Cerebellar cortex (tissue), 1 donor: ENCODE measurements at regions not wholly inside any gene's neighbourhood (a gene's known extent, or its start where the extent isn't known, plus 50 kb on each side); places are given as distances from the start of the nearest gene placed in this dataset.

Experiments
- DNase-seq: peaks from one replicate; pipeline ENCODE4 v3.0.0-alpha.2; 2015; ENCODE audit warnings: low spot score

DNA sequence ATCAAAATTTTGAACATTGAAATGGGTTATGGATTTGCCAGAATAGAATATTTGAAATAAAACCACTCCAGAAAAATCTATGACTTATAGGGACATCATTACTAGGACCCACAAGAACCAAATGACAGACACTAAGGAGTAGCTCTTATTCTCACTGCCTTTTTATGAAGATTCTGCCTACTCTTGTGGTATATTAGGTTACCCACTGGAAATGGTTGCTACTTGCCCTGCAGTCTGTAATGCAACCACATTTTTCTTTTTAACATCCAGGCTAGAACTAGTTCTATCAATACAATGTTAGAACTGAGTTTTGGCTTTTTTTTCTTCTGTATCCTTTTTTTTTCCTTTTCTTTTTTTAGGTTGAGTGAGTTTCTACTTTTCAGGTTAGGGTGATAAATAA lies 158.9 kb downstream of the PPP1R2C start:
- DNase-seq: no peak

DNA sequence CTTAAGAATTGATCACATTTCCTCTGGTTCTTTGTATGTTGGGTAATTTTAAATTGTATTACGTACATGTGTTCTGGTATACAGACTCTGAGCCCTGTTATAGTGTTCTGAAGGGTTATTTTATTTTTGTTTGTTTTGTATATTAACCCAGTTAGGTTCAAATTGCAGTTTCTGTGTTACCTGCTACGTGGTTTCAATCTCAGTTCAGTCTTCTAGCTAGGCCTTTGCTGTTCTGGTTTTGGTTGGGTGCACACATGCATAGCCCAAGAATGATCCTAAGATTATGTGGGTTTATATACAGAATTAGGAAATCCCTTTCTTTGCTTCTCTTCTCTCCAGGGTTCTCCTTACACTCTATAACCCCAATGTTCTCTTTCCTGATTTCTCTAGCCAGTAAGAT lies 161.0 kb downstream of the PPP1R2C start:
- no peak for DNase-seq

DNA sequence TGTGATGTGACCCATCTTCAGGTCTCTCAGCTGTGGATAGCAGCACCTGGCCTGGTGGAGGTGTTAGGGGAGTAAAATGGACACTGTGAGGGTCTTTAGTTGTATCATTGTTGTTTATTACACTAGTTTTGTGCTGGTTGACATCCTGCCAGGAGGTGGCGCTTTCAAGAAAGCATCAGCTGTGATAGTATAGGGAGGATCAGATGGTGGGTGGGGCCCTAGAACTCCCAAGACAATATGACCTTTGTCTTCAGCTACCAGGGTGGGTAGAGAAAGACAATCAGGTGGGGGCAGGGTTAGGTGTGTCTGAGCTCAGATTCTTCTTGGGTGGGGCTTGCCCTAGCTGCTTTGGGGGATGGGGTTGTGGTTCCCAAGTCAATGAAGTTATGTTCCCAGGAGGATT lies 162.8 kb downstream of the PPP1R2C start:
- DNase-seq: no peak

DNA sequence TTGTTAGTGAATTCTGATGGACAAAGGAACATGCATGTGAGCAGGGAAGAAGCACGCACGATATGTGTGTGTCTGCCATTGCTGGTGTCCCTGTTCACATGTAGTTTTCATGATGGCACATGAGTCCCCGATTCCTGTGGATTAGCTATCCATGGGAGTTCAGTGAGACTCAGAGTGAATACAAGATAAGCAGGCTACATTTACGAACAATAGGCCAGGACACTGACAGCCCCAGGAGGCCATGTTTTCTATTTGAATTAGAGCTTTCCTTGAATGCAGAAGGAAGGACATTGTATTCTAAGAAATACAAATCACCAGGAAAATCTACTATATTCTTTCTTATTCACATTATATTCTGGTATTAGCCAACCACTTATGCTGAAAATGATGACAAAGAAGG lies 171.4 kb downstream of the PPP1R2C start:
- no peak for DNase-seq

DNA sequence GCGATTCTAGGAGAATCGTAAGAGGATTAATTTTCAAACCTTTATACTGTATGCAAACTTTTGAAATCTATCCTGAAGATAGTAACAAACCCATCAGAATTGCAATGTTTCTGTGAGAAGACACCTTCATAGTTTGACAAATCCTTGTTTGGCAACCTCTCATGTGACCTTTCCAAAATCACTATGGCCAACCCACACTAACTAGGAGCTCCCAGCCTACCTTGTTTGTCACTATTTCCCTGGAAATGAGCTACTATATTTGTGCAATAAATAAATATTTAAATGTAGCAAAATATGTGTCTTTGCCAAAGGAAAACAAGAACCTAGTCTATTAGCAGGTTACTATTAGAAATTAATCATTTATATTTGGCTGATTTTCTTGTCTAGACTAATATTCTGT lies 173.7 kb downstream of the PPP1R2C start:
- no peak for DNase-seq

DNA sequence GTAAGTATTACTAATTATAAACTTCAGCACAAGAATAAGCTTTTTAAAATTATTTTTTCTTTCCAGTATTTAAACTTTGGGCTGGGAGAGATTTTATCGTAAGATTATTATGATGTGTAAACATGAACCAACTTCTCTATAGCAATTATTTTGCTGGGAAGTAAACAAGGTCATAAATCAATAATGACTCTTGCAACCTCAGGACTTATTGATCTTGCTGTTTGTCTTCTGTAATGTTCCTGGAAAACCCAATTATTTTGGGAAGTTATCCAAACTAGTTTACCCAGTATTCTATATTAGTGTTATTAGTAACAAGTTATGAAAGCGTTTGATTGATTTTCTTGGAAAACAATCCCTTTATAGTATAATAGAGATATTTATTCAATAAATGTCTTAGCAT lies 174.9 kb downstream of the PPP1R2C start:
- DNase-seq: no peak

DNA sequence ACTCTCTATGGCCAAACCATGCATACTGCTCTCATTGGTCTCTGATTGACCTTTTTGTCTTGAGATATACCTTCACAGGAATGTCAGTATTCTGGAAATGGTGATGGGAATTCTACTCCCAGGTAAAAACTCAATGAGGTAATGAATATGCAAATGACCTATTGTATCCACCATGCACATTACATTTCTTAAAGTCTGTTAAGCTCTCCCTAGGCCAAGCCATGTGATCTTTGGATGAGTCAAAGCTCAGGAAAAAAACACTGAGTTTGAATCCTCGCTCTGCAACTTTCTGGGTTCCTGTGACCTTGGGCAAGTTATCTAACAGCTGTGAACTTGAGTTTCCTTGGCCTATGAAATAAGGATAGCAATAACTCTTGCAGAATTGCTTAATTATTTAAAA lies 175.4 kb downstream of the PPP1R2C start:
- DNase-seq: no peak

DNA sequence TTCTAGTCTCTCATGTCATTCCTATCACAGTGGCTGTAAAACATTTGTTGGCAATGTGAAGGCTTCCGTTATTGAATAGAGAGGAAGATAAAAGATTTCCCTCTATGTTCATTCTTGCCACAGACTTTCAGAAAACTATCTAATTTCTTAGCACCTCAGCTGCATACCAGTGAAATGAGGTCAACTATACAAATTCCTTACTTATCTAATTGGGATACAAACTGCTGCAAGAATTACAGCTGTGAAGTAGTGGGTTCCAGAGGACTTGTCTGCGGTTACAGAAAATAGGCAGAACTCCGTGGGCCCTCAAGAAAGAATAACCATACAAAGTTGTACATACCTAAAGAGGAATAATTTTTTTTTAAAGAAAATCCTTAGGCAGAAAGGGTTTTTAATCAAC lies 175.8 kb downstream of the PPP1R2C start:
- DNase-seq: no peak

DNA sequence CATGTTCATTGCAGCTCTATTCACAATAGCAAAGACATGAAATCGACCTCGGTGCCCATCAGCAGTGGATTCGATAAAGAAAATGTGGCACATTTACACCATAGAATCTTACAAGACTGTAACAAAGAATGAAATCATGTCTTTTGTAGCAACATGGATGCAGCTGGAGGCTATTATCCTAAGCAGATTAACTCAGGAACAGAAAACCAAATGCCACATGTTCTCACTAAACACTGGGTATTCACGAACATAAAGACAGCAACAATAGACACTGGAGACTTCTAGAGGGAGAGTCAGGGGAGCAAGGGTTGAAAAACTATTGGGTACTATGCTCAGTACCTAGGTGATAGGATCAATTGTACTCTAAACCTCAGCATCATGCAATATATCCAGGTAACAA lies 180.5 kb downstream of the PPP1R2C start:
- no peak for DNase-seq

DNA sequence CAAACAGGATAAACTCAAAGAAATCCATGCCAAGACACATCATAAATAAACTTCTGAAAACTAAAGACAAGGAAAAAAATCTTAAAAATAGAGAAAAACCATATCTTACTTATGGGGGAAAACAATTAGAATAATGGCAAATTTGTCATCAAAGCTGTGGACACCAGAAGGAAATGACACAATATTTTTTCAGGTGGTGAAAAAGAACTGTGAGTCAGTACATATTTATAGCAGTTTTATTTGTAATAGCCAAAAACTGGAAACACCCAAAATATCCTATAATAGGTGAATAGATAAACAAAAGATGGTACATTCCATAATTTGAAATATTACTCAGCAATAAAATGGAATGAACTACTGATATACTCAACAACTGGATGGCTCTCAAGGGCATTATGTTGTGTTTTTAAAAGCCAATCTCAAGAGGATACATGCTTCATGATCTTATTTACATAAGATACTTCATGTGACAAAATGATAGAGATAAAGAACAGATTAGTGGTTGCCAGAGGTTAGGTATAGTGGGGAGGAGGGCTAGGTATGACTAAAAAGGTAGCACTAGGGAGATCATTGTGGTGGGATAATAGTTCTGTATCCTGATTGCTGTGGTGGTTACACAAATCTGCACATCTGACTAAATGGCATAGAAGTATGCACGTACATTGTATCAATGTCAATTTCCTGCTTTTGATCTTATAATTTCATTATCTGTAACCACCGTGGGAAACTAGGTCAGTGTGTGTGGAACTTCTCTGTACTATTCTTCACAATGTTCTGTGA lies 191.9 kb downstream of the PPP1R2C start:
- DNase-seq: no peak

DNA sequence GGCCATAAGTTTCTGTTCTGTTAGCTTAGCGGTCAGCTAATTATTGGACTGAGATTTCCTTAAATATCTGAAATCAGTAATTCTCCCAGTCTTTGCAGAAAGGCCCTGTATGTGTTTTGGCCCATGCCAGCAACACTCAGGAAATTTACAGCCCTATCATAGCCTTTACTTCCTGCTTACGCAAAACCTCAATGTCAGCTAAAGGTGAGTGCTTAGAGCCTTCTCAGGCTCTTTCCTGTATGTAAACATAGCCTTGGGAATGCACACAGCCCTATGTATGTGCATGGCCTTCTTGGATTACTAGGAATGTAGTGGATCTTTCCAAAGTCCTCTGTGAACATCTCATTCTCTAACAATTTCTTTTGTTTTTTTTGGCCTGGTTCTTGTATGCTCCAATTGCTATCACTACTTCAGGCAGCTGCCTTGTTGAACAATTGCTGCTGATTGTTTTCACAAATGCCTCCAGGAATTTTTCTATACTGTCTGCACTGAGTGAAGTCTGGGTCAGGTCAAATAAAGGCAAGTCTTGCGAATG lies 200.0 kb downstream of the PPP1R2C start:
- no peak for DNase-seq

DNA sequence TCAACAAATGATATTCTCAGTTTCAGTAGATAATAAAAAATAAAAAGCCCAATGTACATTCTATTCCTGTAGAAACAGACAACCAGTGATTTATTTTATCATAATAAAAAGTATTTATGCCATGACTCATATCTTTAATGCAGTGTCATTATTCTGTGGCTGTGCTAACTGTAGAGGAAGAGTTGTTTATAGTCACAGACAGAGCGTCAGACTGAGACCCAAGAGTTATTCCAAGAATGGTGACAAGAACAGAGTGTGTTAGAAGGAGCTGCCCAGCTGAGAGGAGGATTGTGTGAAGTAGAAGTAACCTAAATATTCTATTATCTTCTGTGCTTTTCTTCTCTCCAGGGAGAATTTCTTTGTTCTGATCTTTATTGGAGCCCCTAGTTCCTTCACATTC lies 210.7 kb downstream of the PPP1R2C start:
- DNase-seq: no peak

DNA sequence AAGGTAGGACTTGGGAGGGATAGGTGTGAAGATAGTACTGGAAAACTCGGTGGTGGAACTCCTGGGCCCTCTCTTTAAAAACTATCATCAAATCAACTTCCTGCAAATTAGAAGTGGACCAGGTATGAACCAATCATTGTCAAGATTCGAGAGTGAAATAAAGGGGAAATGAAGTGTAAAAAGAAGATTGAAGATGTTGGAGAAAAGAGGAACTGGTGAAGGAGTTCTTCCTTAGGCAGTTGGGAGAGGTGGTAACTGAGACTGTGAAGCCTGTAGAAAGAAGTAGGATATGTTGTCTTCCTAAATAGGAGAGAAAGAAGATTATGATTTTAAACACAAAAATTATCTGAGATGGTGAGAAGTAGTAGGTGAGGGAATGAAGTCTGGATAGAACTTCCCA lies 212.2 kb downstream of the PPP1R2C start:
- no peak for DNase-seq

DNA sequence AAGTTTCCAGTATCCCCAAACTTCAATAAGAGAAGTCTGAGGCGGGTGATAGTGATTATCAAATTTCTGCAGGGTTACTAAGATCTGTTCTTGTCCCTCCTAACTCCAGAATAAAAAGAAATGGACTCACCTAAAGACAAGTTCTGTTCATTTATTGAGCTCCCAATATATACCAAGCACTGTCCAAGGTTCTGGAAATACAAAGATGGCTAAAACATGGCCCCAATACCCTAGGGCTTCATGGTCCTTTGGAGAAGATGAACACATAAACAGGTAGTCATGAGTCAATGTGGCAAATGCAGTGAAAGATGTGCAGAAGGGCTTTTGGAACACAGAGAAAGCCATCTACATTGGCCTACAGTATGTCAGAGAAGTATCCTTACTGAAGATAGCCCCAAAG lies 231.2 kb downstream of the PPP1R2C start:
- no peak for DNase-seq

DNA sequence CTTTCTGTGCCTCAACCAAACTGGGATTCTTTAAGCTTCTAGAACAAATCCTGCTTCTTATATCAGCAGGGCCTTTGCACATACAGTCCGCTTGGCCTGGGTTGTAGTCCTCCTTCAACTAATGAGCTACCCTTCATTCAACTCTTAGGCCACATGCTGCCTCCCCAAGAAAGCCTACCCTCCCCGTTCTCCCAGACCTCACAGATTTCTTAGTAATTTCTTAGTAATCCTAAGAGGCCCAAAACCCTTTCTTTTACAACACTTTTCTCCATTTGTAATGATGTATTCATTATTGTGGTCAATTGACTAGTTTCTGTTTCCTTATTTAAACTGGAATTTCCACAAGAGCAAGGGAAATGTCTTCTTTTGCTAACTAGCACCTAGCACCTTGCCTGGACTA lies 233.1 kb downstream of the PPP1R2C start:
- no peak for DNase-seq

DNA sequence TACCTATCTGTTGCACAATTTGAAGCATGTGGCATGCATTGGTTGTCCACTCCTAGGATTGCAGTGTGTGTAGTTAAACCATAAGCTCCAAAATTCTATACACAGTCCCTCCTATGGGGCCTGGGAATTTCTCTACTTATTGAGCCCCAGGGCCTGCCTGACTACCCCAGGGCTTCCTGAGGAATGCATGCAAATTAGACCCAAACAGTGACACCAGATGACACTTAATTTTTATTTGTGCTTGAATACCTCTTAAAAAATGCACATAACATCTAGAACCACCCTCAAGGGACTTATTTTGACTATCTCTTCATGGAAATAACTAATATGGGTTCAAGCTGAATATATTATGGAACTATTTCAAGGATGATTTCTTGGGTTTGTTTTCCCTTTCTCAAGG lies 236.4 kb downstream of the PPP1R2C start:
- no peak for DNase-seq

DNA sequence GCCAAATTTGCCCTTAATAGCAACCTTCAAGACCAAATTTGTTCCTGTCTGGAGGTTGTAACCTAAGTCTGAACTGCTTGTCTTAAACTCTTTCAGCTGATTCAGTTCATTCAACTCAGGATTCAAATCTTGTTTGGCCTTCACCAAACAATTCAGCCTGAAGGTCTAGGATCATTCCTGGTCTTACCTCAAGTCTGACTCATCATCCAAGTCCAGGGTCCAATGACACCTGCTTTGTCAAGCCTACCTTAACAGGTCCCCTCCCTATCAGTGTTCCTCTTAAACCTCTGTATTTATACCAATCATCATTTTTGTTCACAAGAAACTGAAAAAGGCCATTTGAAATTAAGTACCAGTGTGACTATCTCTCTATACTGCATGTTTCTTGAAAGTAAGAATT lies 237.8 kb downstream of the PPP1R2C start:
- DNase-seq: no peak

DNA sequence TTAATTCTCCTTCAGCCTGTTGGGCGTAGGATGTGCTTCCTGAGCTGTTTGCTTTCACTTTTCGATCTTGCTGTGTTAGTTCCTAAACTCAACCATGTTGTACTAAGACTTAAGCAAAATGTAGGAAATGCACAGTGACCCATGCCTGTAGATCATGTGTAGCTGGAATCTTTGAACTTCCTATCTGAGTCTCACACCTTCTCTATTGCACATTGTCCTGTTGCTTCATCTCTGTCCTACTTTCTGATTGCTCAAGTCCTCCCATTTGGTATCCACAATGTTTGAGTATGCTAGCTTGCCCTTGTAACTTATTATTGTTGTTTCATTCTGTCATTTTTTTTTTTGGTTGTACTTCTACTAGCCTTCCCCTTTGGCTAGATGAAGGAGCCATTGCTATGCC lies 239.6 kb downstream of the PPP1R2C start:
- no peak for DNase-seq

DNA sequence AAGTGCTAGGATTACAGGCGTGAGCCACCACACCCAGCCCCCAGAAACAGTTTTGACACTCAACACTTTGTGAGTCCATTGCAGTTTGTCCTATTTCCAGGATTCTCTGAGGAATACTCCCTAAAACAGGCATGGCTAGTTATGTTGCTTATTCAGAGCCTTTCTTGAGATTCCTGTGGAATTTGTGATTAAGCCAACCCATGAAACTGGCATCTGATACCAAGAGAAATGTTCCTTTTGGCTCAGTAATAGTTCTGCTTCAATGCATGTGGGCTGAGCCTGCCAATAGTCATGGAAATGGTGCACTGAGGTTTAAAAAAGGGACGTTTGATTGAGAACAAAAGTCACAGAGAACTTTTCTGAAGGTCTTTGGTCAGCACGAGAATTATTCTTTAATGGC lies 241.7 kb downstream of the PPP1R2C start:
- DNase-seq: no peak

DNA sequence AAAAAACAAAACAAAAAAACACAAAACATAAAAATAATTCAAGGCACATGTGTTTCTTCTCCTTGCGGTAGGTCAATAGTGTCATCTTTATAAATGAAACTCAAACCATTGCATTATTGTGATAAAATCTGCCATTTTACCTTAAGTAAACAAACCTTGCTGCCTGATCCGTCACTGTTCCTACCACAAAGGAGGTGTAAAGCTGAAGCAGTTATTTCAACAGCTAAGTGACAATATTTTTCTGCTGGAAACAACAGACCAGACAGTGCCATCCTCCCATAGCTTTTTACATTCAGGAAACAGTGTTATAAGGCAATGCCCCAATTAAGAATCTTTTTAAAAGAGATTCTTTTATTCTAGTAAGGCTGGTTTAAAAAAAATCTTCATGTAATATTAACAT lies 242.7 kb downstream of the PPP1R2C start:
- DNase-seq: no peak

DNA sequence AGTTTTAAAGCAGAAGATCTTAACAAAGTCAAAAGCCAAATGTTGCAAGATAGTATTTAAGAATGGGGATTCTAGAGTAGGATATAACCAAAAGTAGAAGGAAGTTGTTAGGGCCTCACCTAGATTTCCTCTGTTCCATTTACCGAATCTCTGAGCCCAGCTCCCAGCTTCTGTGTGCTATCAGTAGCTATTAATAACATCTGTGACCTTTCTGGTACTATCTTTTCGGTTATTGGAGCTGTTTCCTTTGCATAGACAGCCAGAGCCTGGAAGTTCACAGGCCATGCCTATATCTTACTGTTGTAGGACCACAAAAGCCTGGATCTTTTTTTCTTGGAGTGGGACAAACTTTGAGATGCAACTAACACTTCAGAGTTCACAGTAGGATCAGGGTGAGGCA lies 244.2 kb downstream of the PPP1R2C start:
- no peak for DNase-seq

DNA sequence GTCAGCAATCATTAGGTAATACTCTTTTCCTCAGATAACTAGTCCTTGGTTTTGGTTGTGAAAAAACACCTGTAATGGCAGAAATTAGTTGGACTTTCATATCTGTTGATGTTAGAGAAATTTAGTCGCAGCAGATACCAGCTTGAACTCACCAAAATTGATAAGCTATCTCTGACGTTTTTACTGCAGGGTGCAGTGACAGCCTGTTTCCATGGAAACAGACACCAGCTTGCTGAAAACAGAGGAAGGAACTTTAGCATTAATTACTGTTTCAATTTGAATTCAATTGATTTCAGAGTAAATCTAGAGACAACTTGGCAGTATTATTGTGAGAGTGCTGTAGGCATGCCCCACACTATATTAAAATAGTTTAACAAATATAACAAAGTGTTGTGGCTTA lies 246.5 kb downstream of the PPP1R2C start:
- DNase-seq: no peak

DNA sequence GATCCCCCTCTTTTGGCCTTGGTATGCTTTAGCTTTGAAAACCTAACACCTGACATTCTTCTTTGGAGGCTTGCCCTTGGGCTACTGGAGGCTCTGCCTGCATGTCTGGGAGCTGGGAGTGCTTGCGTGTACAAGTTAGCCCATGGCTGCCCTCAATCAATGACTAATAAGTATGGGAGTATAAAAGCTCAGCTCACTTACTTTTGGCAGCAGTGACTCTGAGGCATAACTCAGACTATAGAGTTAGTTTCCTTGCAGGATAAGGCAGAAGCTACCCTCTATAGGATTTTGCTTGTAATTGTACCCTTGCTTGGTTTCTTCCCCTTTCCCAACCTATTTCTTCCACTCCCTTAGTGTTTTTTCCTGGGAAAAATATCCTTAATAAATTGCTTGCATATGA lies 247.9 kb downstream of the PPP1R2C start:
- DNase-seq: no peak

DNA sequence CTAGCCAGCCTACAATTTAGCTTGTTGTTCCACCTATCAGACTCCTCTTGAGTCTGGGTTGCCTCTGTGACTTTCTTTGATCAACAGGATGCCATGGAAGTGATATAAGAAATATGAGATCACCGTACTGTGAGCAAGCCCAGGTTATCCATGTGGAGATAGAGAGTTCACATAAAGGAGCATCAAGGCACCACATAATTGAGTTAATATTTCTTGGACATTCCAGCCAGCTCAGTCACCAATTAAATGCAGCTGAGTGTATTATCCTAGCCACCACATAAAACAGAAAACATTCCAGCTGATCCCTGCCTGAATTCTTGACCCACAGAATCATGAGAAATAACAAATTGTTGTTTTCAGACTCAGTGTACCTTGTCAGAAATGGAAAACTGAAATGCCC lies 253.6 kb downstream of the PPP1R2C start:
- no peak for DNase-seq
